GM12892 (cell line): ENCODE measurements at regions not wholly inside any gene's neighbourhood (a gene's known extent, or its start where the extent isn't known, plus 50 kb on each side); places are given as distances from the start of the nearest gene placed in this dataset.
"Not testable (repeated sequence)": the region's sequence is repeated elsewhere in the genome, so short reads cannot be mapped to it uniquely, and the experiment has no call there.

Experiments used
- POLR2A ChIP-seq: IDR thresholded peaks from 2 replicates; pipeline ENCODE4 v1.6.1; 2011; ENCODE audit warnings: low read depth, low read length, control low read depth
- POLR2AphosphoS5 ChIP-seq: IDR thresholded peaks from 2 replicates; pipeline ENCODE4 v1.6.1; 2011; ENCODE audit warnings: low read depth, low read length, control low read depth
- TAF1 ChIP-seq: IDR thresholded peaks from 2 replicates; pipeline ENCODE4 v1.6.1; 2011; ENCODE audit warnings: low read depth, mild to moderate bottlenecking, control low read depth, low read length, borderline replicate concordance

DNA sequence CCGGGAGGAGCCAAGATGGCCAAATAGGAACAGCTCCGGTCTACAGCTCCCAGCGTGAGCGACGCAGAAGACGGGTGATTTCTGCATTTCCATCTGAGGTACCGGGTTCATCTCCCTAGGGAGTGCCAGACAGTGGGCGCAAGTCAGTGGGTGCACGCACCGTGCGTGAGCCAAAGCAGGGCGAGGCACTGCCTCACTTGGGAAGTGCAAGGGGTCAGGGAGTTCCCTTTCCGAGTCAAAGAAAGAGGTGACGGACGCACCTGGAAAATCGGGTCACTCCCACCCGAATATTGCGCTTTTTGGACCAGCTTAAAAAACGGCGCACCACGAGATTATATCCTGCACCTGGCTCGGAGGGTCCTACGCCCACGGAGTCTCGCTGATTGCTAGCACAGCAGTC, 400.8 kb upstream of the KLHL29 start:
- not testable (repeated sequence) for TF ChIP-seq TAF1, POLR2AphosphoS5, POLR2A
